CD4-positive, alpha-beta T cell treated with Interleukin-17A for 4 hours (primary cell): ENCODE measurements at regions not wholly inside any gene's neighbourhood (a gene's known extent, or its start where the extent isn't known, plus 50 kb on each side); places are given as distances from the start of the nearest gene placed in this dataset.

Source experiments
- DNase-seq: peaks from one replicate; pipeline ENCODE4 v3.0.0-alpha.2; 2020; ENCODE audit warnings: mixed read lengths

- no peak for DNase-seq
Observed at GRCh38 chr4:153034681-153035080, 98.6 kb downstream of the FHDC1 start.

- DNase-seq, result no peak
Observed at GRCh38 chr4:153036931-153037482, 100.9 kb downstream of the FHDC1 start.

GRCh38 chr4:153038623-153039311 is 102.6 kb downstream of the FHDC1 start:
- no peak for DNase-seq

- no peak for DNase-seq
Observed at GRCh38 chr4:153039542-153040185, 103.5 kb downstream of the FHDC1 start.

- no peak for DNase-seq
Observed at GRCh38 chr4:153040677-153041076, 104.6 kb downstream of the FHDC1 start.

GRCh38 chr4:153044036-153044435 is 107.9 kb downstream of the FHDC1 start:
- DNase-seq, result no peak

- DNase-seq, result no peak
Observed at GRCh38 chr4:153045111-153045982, 109.2 kb downstream of the FHDC1 start.

GRCh38 chr4:153058671-153059060 is 122.5 kb downstream of the FHDC1 start:
- no peak for DNase-seq

- no peak for DNase-seq
Observed at GRCh38 chr4:153060196-153060595, 124.1 kb downstream of the FHDC1 start.

- DNase-seq, result no peak
Observed at GRCh38 chr4:153061971-153062370, 125.8 kb downstream of the FHDC1 start.

- no peak for DNase-seq
Observed at GRCh38 chr4:153062652-153063168, 126.6 kb downstream of the FHDC1 start.

- no peak for DNase-seq
Observed at GRCh38 chr4:153063490-153063889, 127.4 kb downstream of the FHDC1 start.

GRCh38 chr4:153064571-153064970 is 128.4 kb downstream of the FHDC1 start:
- no peak for DNase-seq

GRCh38 chr4:153065276-153065675 is 129.2 kb downstream of the FHDC1 start:
- no peak for DNase-seq

GRCh38 chr4:153067376-153067775 is 131.3 kb downstream of the FHDC1 start:
- DNase-seq, result no peak

- no peak for DNase-seq
Observed at GRCh38 chr4:153068751-153069150, 132.6 kb downstream of the FHDC1 start.

GRCh38 chr4:153071958-153072598 is 132.2 kb upstream of the TRIM2 start:
- no peak for DNase-seq

- DNase-seq, result no peak
Observed at GRCh38 chr4:153072661-153073060, 131.6 kb upstream of the TRIM2 start.

GRCh38 chr4:153074486-153074885 is 129.8 kb upstream of the TRIM2 start:
- DNase-seq, result no peak

- no peak for DNase-seq
Observed at GRCh38 chr4:153074936-153075630, 129.2 kb upstream of the TRIM2 start.

GRCh38 chr4:153075836-153076518 is 128.3 kb upstream of the TRIM2 start:
- no peak for DNase-seq
